HCT116 (cell line): ENCODE measurements at regions not wholly inside any gene's neighbourhood (a gene's known extent, or its start where the extent isn't known, plus 50 kb on each side); places are given as distances from the start of the nearest gene placed in this dataset.

Source experiments
- ATAC-seq: fragments of 200-7000 bp; cut with Tn5 transposase; 2 replicates; pipeline ENCODE4 v1.9.1; 2020; ENCODE audit warnings: mild to moderate bottlenecking, moderate library complexity
- BruUV-seq: library from RNA; stranded (reverse); fragments of 400-500 nt; replicated peaks from 2 replicates; lab custom pipeline; 2021; lab: Mats Ljungman, UMichigan
- CTCF ChIA-PET: fragments of 300-600 bp; sonication (Branson Sonifier 250); formaldehyde crosslinking; loops from one replicate; lab custom pipeline; 2021; ENCODE audit warnings: antibody characterized with exemption; lab: Charles Lee
- POLR2A ChIA-PET: fragments of 300-600, 350-600 bp; sonication (Branson Sonifier 250); formaldehyde crosslinking; loops from one replicate; lab custom pipeline; 2021; ENCODE audit warnings: antibody characterized with exemption; lab: Charles Lee
- RAD21 ChIA-PET, 2 experiments: fragments of 300-600 bp; sonication (Branson Sonifier 250); formaldehyde crosslinking; loops; one replicate each; lab custom pipeline; 2023; ENCODE audit warnings: low total read pairs in 2 of 2; ENCODE audit not compliant: uncharacterized antibody in 2 of 2, unreplicated experiment in 2 of 2, low non-redundant PET in 1 of 2; lab: Charles Lee
- DNase-seq: peaks from one replicate; pipeline ENCODE4 v3.0.0-alpha.2; 2010; ENCODE audit warnings: low read depth, low spot score
- H2AFZ ChIP-seq: fragments of 200-600 bp; shearing (Covaris generic), sonication (generic); 2 replicates; pipeline ENCODE4 v1.6.1; 2017; ENCODE audit warnings: low read depth, mixed run types, mixed read lengths, antibody characterized with exemption, low read length; ENCODE audit not compliant: poor library complexity, severe bottlenecking
- H3K27ac ChIP-seq: 2 replicates; pipeline ENCODE4 v1.5.1; 2012; ENCODE audit warnings: low read depth, low read length
- H3K27me3 ChIP-seq: fragments of 200-600 bp; sonication (generic); 2 replicates; pipeline ENCODE4 v1.6.1; 2016; ENCODE audit warnings: mixed run types, low read length, mixed read lengths; ENCODE audit not compliant: insufficient read depth
- H3K36me3 ChIP-seq, 2 experiments: fragments of 200-500 bp in 1 of 2; fragments of 200-600 bp in 1 of 2; sonication (Bioruptor generic) in 1 of 2; sonication (generic) in 1 of 2; 2 replicates each; pipeline versions ENCODE4 v1.5.1 to v1.6.1; 2014 to 2016; ENCODE audit warnings: low read length in 2 of 2, inconsistent platforms in 1 of 2, mixed read lengths in 1 of 2, mixed run types in 1 of 2; ENCODE audit not compliant: insufficient read depth in 2 of 2, control insufficient read depth in 1 of 2
- H3K4me1 ChIP-seq, 2 experiments: fragments of 200-600 bp in 1 of 2; sonication (generic) in 1 of 2; 2 replicates each; pipeline versions ENCODE4 v1.5.1 to v1.6.1; 2012 to 2017; ENCODE audit warnings: low read length in 2 of 2, inconsistent platforms in 1 of 2, mild to moderate bottlenecking in 1 of 2, mixed read lengths in 1 of 2, mixed run types in 1 of 2, moderate library complexity in 1 of 2; ENCODE audit not compliant: insufficient read depth in 2 of 2, control insufficient read depth in 1 of 2
- H3K4me2 ChIP-seq: fragments of 200-600 bp; sonication (generic); 2 replicates; pipeline ENCODE4 v1.6.1; 2017; ENCODE audit warnings: mixed run types, low read length, mixed read lengths
- H3K4me3 ChIP-seq, 2 experiments: fragments of 200-600 bp in 1 of 2; sonication (generic) in 1 of 2; replicated peaks in 1 of 2; 2 replicates each; pipeline ENCODE4 v1.5.1; 2011 to 2016; ENCODE audit warnings: low read length in 2 of 2, control low read depth in 1 of 2, low read depth in 1 of 2, mild to moderate bottlenecking in 1 of 2, mixed read lengths in 1 of 2, mixed run types in 1 of 2
- H3K79me2 ChIP-seq: fragments of 200-600 bp; sonication (generic); 2 replicates; pipeline ENCODE4 v1.6.1; 2017; ENCODE audit warnings: mild to moderate bottlenecking, mixed run types, low read length, moderate library complexity, mixed read lengths; ENCODE audit not compliant: insufficient read depth
- H3K9ac ChIP-seq: fragments of 200-600 bp; sonication (generic); 2 replicates; pipeline ENCODE4 v1.6.1; 2016; ENCODE audit warnings: low read length, mixed read lengths
- H3K9me2 ChIP-seq: fragments of 200-600 bp; sonication (generic), shearing (Covaris generic); 2 replicates; pipeline ENCODE4 v1.6.1; 2017; ENCODE audit warnings: mixed run types, mild to moderate bottlenecking, moderate library complexity; ENCODE audit not compliant: insufficient read depth
- H3K9me3 ChIP-seq, 2 experiments: fragments of 200-500 bp in 1 of 2; fragments of 200-600 bp in 1 of 2; sonication (Bioruptor generic) in 1 of 2; sonication (generic) in 1 of 2; 2 replicates each; pipeline ENCODE4 v1.6.1; 2014 to 2017; ENCODE audit warnings: low read length in 2 of 2, mixed read lengths in 2 of 2, inconsistent platforms in 1 of 2, low read depth in 1 of 2, mild to moderate bottlenecking in 1 of 2, mixed run types in 1 of 2, moderate library complexity in 1 of 2; ENCODE audit not compliant: control insufficient read depth in 1 of 2, insufficient read depth in 1 of 2
- H4K20me1 ChIP-seq: fragments of 200-600 bp; sonication (generic), shearing (Covaris generic); 2 replicates; pipeline ENCODE4 v1.6.1; 2017; ENCODE audit warnings: mixed run types, mild to moderate bottlenecking, moderate library complexity; ENCODE audit not compliant: insufficient read depth
- CTCF ChIP-seq, 3 experiments: fragments of 200-600 bp in 1 of 3; sonication (generic) in 1 of 3; IDR thresholded peaks in 2 of 3; conservative IDR thresholded peaks in 1 of 3; 2 replicates each; pipeline ENCODE4 v1.5.1; 2012 to 2017; ENCODE audit warnings: low read depth in 2 of 3, low read length in 2 of 3, antibody characterized with exemption in 1 of 3, borderline replicate concordance in 1 of 3, control low read depth in 1 of 3, mild to moderate bottlenecking in 1 of 3, mixed read lengths in 1 of 3, mixed run types in 1 of 3, moderate library complexity in 1 of 3; ENCODE audit not compliant: insufficient read depth in 1 of 3
- EGR1 ChIP-seq: IDR thresholded peaks from 2 replicates; pipeline ENCODE4 v1.6.1; 2012; ENCODE audit warnings: low read depth
- ELF1 ChIP-seq: IDR thresholded peaks from 2 replicates; pipeline ENCODE4 v1.6.1; 2012; ENCODE audit warnings: low read depth, borderline replicate concordance
- EZH2phosphoT487 ChIP-seq: fragments of 200-600 bp; IDR thresholded peaks from 2 replicates; pipeline ENCODE4 v1.6.1; 2018; ENCODE audit warnings: antibody characterized with exemption, borderline replicate concordance
- FOSL1 ChIP-seq: IDR thresholded peaks from 2 replicates; pipeline ENCODE4 v1.6.1; 2012; ENCODE audit warnings: low read depth
- JUND ChIP-seq: IDR thresholded peaks from 2 replicates; pipeline ENCODE4 v1.6.1; 2012
- POLR2A ChIP-seq: IDR thresholded peaks from 2 replicates; pipeline ENCODE4 v1.7.0; 2011; ENCODE audit warnings: borderline replicate concordance; ENCODE audit not compliant: insufficient read depth, insufficient read length; ENCODE audit errors: extremely low read depth
- POLR2AphosphoS5 ChIP-seq: IDR thresholded peaks from 2 replicates; pipeline ENCODE4 v1.6.1; 2011; ENCODE audit warnings: mild to moderate bottlenecking, low read depth, low read length, moderate library complexity
- RAD21 ChIP-seq: IDR thresholded peaks from 2 replicates; pipeline ENCODE4 v1.6.1; 2012; ENCODE audit warnings: low read depth, mild to moderate bottlenecking
- REST ChIP-seq: IDR thresholded peaks from 2 replicates; pipeline ENCODE4 v1.6.1; 2012; ENCODE audit warnings: low read depth
- SIN3A ChIP-seq: IDR thresholded peaks from 2 replicates; pipeline ENCODE4 v1.6.1; 2012; ENCODE audit warnings: low read depth
- TCF7L2 ChIP-seq: IDR thresholded peaks from 2 replicates; pipeline ENCODE4 v1.7.0; 2011; ENCODE audit warnings: borderline replicate concordance, inconsistent platforms; ENCODE audit not compliant: insufficient read depth, insufficient read length; ENCODE audit errors: extremely low read depth
- ZFX ChIP-seq: fragments of 450-650 bp; IDR thresholded peaks from 2 replicates; pipeline ENCODE4 v1.6.1; 2017
- ZNF274 ChIP-seq: fragments of 200-500 bp; sonication (Bioruptor generic); IDR thresholded peaks from 2 replicates; pipeline ENCODE4 v1.6.1; 2014; ENCODE audit warnings: mild to moderate bottlenecking, low read depth, low read length, inconsistent platforms
- intact Hi-C: fragments of 100-400 bp; cut with micrococcal nuclease; formaldehyde crosslinking; loops from 2 replicates; pipeline ENCODE4 v1.10.0; 2022
- TF ChIP-seq, protein P1 (sequence below): IDR thresholded peaks from 2 replicates; pipeline ENCODE4 v1.6.1; 2012

DNA sequence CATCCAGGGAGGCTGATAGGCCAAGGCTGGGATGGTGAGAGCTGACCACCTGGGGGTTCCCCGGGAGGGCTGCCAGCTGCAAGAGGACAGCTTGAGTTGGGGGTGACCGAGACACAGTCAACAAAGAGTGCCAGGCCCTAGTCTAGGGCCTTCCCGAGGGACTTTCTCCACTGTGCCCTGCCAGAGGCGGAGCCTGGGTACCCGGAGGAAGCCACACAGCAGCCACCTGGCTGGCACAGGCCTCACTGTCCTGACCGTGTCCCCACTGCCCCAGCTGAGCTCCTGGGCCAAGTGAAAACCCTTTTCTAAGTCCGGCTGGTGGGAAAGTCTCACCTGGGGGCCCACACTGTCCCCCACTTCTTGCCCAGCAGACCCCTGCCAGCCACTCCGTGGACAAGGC lies 71.9 kb upstream of the GSE1 start:
- ChIA-PET POLR2A (no interaction called here), CTCF (interaction anchor here (1.4 kb wide), 1 partner anchor 12 kb away, joined by 4 read pairs; no protein-coding TSS in a partner anchor), RAD21 (no interaction called here)
- intact Hi-C loops: no loop called here
- Histone ChIP-seq H3K4me3 (no peak overlapping the region), H3K27me3 (no peaks in the 10 kb centered on the region), H2AFZ (no peak overlapping the region), H3K9me2 (no peaks in the 10 kb centered on the region), H3K27ac (no peak overlapping the region), H3K9me3 (peaks cover 0 to 7% of the 10 kb centered on the region in 2 experiments; a peak in 1 of 4 replicates), H3K4me1 (peaks cover 0 to 2% of the 10 kb centered on the region in 2 experiments; a peak in 2 of 4 replicates), H3K4me2 (no peak overlapping the region), H4K20me1 (no peaks in the 10 kb centered on the region), H3K9ac (no peak overlapping the region), H3K79me2 (no peaks in the 10 kb centered on the region), H3K36me3 (no peaks in the 10 kb centered on the region)
- ATAC-seq (no peak), DNase-seq (no peak)
- BruUV-seq: no TSS peak
- no peak for TF ChIP-seq POLR2A

GRCh38 chr16:85541619-85541979 lies 71.5 kb upstream of the GSE1 start:
- RAD21 ChIA-PET: no interaction called here
- peaks cover 0 to 3% of the 10 kb centered on the region in 2 experiments; a peak in 1 of 4 replicates for H3K4me1 ChIP-seq
- intact Hi-C loops: no loop called here
- H3K4me2 ChIP-seq: no peak overlapping the region
- CTCF ChIA-PET: no interaction called here
- no peaks in the 10 kb centered on the region for H3K9me2 ChIP-seq
- H3K9me3 ChIP-seq: peaks cover 0 to 7% of the 10 kb centered on the region in 2 experiments; a peak in 1 of 4 replicates
- no peak for DNase-seq
- POLR2A ChIA-PET: interaction anchor here (0.6 kb wide), 1 partner anchor 70 kb away, joined by 3 read pairs; no protein-coding TSS in a partner anchor
- no TSS peak for BruUV-seq
- no peak overlapping the region for H3K4me3 ChIP-seq
- H4K20me1 ChIP-seq: no peaks in the 10 kb centered on the region
- H3K27ac ChIP-seq: no peak overlapping the region
- H3K27me3 ChIP-seq: no peaks in the 10 kb centered on the region
- no peaks in the 10 kb centered on the region for H3K36me3 ChIP-seq
- no peak overlapping the region for H2AFZ ChIP-seq
- H3K9ac ChIP-seq: no peak overlapping the region
- TF ChIP-seq EGR1 (no peak), ZFX (no peak), TCF7L2 (no peak), SIN3A (no peak), RAD21 (no peak), ELF1 (no peak), JUND (no peak), EZH2phosphoT487 (no peak), CTCF (IDR thresholded peaks at IDR 0.05 in 2 of 3, conservative IDR thresholded peaks at IDR 0.05 in 1 of 3; ENCODE audit: borderline replicate concordance in 1 of 3, insufficient read depth in 1 of 3, low read depth in 2 of 3, low read length in 2 of 3) (no peak), FOSL1 (no peak), REST (no peak), POLR2AphosphoS5 (no peak), ZNF274 (no peak)
- TF ChIP-seq, protein P1, sequence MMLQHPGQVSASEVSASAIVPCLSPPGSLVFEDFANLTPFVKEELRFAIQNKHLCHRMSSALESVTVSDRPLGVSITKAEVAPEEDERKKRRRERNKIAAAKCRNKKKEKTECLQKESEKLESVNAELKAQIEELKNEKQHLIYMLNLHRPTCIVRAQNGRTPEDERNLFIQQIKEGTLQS: no peak
- TF ChIP-seq, all 23 proteins: peak for 0
- H3K79me2 ChIP-seq: no peaks in the 10 kb centered on the region
- no peak for ATAC-seq
